ENCODE measurements at regions not wholly inside any gene's neighbourhood (a gene's known extent, or its start where the extent isn't known, plus 50 kb on each side); places are given as distances from the start of the nearest gene placed in this dataset.

- peak; percentile 84 for DNase-seq (ENCODE audit: low read depth)
These were observed 332.4 kb upstream of the DAB2 start for GRCh38 chr5:39757131-39757530.

GRCh38 chr5:39755986-39756385 lies 331.2 kb upstream of the DAB2 start:
- peak; percentile 98 for DNase-seq (ENCODE audit: low read depth)

GRCh38 chr5:39755452-39755851 lies 330.7 kb upstream of the DAB2 start:
- peak; percentile 36 for DNase-seq (ENCODE audit: low read depth)

GRCh38 chr5:39753747-39754146 lies 329.0 kb upstream of the DAB2 start:
- DNase-seq (ENCODE audit: low read depth), result peak; percentile 71

DNA sequence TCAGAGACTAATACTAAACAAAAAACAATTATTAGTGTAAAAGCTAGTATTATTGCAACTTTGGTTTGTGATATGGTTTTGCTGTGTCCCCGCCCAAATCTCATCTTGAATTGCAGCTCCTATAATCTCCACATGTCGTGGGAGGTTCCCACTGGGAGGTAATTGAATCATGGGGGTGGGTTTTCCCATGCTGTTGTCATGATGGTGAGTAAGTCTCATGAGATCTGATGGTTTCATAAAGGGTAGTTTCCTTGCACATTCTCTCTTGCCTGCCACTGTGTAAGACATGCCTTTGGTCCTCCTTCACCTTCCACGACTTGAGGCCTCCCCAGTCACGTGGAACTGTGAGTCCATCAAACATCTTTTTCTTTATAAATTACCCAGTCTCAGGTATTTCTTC lies 325.9 kb upstream of the DAB2 start:
- DNase-seq (ENCODE audit: low read depth), result no peak

DNA sequence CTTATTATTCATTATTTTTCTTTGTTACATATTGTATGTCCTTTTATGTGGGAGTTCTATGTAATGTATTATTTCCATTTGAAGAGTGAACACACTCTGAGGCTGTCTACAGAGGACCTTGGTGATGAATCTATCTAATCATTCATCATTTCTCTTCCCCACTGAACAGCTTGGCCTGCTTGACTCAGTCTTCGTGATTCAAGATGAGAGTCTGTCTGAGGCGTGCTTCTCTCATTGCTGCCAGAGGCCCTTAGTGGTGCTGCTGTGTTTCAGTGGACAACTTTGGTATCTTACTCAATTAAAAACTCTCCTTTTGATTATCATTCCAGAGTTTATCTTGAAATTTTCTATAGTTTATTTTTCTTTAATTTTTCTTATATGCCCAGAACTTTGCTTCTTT lies 318.1 kb upstream of the DAB2 start:
- DNase-seq (ENCODE audit: low read depth), result no peak

DNA sequence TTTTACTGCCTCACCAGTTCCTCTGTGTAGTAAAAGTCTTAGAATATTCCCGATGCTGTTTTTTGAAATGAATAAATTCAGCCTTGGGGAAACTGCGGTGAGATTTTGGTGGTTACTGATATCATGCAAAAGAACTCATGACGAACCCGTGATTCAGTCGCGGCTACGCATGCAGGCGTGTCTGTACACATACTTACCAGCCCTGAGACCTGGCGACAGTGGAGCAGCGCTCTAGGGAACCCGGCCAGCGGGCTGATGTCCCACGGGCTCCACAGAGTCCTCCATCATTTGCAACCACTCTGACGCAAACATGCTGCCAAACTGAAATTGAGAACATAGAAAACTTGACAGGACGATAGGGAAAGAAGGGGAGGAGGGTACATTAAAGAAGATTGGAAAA lies 315.6 kb upstream of the DAB2 start:
- DNase-seq (ENCODE audit: low read depth), result peak; percentile 78

GRCh38 chr5:39732166-39732565 lies 307.4 kb upstream of the DAB2 start:
- no peak for DNase-seq (ENCODE audit: low read depth)

GRCh38 chr5:39730699-39731098 lies 305.9 kb upstream of the DAB2 start:
- DNase-seq (ENCODE audit: low read depth), result no peak

GRCh38 chr5:39730006-39730405 lies 305.2 kb upstream of the DAB2 start:
- DNase-seq (ENCODE audit: low read depth), result peak; percentile 53

GRCh38 chr5:39726467-39726866 lies 301.7 kb upstream of the DAB2 start:
- no peak for DNase-seq (ENCODE audit: low read depth)

- no peak for DNase-seq (ENCODE audit: low read depth)
These were observed 296.6 kb upstream of the DAB2 start for GRCh38 chr5:39721394-39721793.

DNA sequence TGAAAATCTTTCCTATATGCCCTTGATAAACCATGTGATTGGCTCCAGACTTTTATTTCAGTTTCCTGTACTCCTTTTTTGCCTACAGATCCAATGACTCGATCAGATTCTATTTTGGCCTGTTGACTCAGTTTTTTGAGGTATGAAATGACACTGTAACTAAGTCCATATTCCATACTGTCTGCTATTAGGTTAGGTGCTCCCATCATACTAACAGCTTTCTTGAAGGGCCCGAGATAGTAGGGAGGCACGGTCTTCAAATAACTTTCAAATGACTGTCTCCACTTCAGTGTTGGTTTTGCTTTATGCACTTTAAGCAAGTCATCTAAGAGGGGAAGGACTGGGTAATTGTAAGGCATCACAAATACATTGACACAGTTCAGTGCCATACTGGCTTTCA lies 295.4 kb upstream of the DAB2 start:
- DNase-seq (ENCODE audit: low read depth), result no peak

- DNase-seq (ENCODE audit: low read depth), result peak; percentile 47
These were observed 292.6 kb upstream of the DAB2 start for GRCh38 chr5:39717176-39717897.

GRCh38 chr5:39716532-39717028 lies 291.8 kb upstream of the DAB2 start:
- peak; percentile 75 for DNase-seq (ENCODE audit: low read depth)

DNA sequence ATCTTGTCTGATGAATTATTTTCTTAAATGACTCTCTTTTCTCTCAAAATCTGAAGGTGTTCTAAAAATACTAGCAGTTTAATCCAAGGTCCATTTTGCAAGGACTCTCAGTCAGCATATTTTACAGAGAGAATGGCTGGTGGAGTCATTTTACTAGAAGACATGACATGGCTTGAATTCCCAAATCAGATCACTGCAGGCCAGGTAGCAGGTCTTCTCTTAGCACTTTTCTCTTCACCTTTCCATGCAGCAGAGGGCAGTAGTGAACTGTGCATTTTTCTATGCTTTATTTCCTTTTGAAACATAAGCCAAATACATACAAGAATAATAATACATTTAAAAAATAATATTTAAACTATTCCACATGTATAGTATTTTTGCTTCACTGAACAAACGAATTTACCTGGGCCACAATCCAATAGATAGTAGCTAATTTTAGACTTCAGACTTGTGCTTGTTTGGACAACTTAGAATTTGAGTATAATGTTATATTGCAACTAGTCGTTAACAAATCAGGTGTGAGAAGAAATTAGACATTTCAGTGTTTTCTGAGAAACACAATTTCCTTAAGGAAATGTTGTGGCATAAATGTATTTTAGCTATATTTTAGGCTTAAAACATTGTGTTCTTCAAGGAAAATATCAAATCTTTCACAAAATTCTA lies 289.4 kb upstream of the DAB2 start:
- peak; percentile 79 for DNase-seq (ENCODE audit: low read depth)

- peak; percentile 69 for DNase-seq (ENCODE audit: low read depth)
These were observed 288.6 kb upstream of the DAB2 start for GRCh38 chr5:39713250-39713916.

GRCh38 chr5:39712316-39713249 lies 287.8 kb upstream of the DAB2 start:
- DNase-seq (ENCODE audit: low read depth), result no peak

DNA sequence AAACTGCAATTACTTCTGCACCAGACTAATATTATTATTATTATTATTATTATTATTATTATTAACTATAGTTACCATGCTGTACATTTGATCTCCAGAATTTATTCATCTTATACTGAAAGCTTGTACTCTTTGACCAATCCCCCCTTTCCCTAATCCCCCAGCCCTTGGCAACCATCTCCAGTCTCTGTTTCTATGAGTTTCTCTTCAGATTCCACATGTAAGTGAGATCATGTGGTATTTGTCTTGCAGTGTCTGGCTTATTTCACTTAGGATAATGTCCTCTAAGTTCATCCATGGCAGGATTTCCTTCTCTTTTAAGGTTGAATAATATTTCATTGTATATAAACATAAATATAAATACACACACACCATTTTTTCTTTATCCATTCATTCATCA lies 287.0 kb upstream of the DAB2 start:
- DNase-seq (ENCODE audit: low read depth), result no peak

- no peak for DNase-seq (ENCODE audit: low read depth)
These were observed 284.3 kb upstream of the DAB2 start for GRCh38 chr5:39709032-39709431.

DNA sequence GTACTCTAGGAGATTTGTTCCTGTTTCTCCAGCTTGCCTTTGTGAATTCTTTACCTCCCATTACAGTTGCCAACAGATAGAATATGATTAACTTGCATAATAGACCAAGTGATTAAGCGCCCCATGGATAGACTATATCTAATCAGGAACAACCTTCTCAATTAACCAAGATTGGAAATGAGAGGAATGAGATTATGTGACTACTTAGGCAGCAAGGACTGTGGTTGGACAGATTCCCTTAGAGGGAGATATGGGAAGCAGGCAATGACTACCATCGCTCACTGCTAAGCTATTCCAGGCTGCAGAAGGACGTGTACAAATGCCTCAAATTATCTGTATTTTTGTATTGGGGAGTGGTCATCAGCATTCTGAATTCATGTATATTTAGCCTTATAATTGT lies 278.1 kb upstream of the DAB2 start:
- no peak for DNase-seq (ENCODE audit: low read depth)

DNA sequence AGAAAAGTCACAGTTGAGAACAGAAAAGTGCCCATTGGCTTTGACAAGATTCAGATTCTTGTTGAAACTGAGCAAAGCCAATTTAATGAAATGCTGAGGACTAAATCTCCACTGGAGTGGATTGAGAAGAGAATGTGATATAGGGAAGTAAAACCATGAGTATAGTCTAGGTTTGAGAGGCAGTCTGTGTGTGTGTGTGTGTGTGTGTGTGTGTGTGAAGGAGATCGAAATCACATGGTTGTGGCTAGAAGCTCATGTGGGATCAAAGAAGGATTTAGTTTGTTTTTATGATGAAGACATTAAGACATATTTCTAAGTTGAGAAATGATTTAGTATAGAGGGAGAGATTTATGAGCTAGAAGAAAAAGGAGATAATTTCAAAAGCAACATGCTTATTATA lies 275.7 kb upstream of the DAB2 start:
- no peak for DNase-seq (ENCODE audit: low read depth)
